Heart left ventricle (tissue), 13 donors: ENCODE measurements at regions not wholly inside any gene's neighbourhood (a gene's known extent, or its start where the extent isn't known, plus 50 kb on each side); places are given as distances from the start of the nearest gene placed in this dataset.

ENCODE experiments used
- CTCF ChIP-seq, 12 donors: fragments of 200-600 bp; sonication (generic) in 4 of 12; IDR thresholded peaks; one replicate each; pipeline versions ENCODE4 v1.5.0 to v1.8.0; 2018 to 2022; ENCODE audit warnings: antibody characterized with exemption in 12 of 12, mild to moderate bottlenecking in 5 of 12
- POLR2A ChIP-seq, 2 donors: fragments of 450-650 bp; IDR thresholded peaks; one replicate each; pipeline ENCODE4 v1.6.1; 2017; ENCODE audit warnings: antibody characterized with exemption in 2 of 2, mild to moderate bottlenecking in 2 of 2, moderate library complexity in 2 of 2
- donor health status: ischemic (EF 13 %, LVEDD 7.1; RV severe dilation, severe dysfunction).
- donor health status: DM: no; HTN: yes; CAD: no.
- donor health status: DM: no; HTN: no; CAD: no.
- donor health status: ischemic (EF 25% LVEDD 6.9; RV normal size, moderate dysfunction).
- donor health status: ischemic (EF 25% LVEDD 5.7; RV mildly dilated, moderate dysfunction).
- donor health status: ischemic (EF 35%, LVEDD 5.7; RV mildly dilated, moderate dysfunction).
- donor health status: nonischemic (EF 11% LVEDD 7.7; RV severe dilation, severe dysfunction).
- donor health status: DM: yes; HTN: yes; CAD: no.
- donor health status: PGD.
- donor health status: ischemic (EF 29% LVEDD 5.4; RV normal size, mild dysfunction).
- donor health status: nonischemic (EF 23%, LVEDD 6.1; RV moderate dilation, normal function).

DNA sequence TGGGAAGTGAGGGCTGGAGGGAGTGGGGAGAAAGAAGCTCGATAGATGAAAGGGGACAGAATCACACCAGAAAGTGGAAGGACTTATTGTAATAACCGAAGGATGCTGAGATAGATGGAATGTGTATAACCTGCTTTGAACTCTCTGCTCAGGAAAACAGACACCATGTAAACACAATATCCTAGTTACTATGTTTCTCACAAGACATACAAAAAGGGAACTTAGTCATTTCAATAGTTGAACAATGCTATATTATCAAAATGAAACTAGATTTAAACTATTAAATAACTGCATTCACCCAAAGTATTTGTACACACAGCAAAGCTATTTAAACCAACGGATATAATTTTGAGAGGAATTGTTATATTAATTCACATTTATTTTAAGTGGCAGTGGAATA lies 108.3 kb upstream of the GADL1 start:
- TF ChIP-seq CTCF (IDR thresholded peaks at IDR 0.05) (no peak), POLR2A (IDR thresholded peaks at IDR 0.05) (no peak)
